Skeletal muscle tissue (tissue), 3 donors: ENCODE measurements at regions not wholly inside any gene's neighbourhood (a gene's known extent, or its start where the extent isn't known, plus 50 kb on each side); places are given as distances from the start of the nearest gene placed in this dataset.

Source experiments
- H3K27ac ChIP-seq: one replicate; pipeline ENCODE4 v1.7.0; 2013; ENCODE audit warnings: mild to moderate bottlenecking, low read depth, low read length, inconsistent platforms
- H3K27me3 ChIP-seq, 3 donors: one replicate each; pipeline ENCODE4 v1.7.0; 2013; ENCODE audit warnings: low read length in 3 of 3; ENCODE audit not compliant: control insufficient read depth in 3 of 3, insufficient read depth in 3 of 3
- H3K36me3 ChIP-seq, 3 donors: one replicate each; pipeline ENCODE4 v1.7.0; 2013; ENCODE audit warnings: low read length in 3 of 3; ENCODE audit not compliant: control insufficient read depth in 3 of 3, insufficient read depth in 3 of 3
- H3K4me1 ChIP-seq, 3 donors: one replicate each; pipeline ENCODE4 v1.7.0; 2013; ENCODE audit warnings: low read length in 3 of 3, mild to moderate bottlenecking in 3 of 3; ENCODE audit not compliant: control insufficient read depth in 3 of 3, insufficient read depth in 3 of 3
- H3K4me3 ChIP-seq, 3 donors: one replicate each; pipeline ENCODE4 v1.7.0; 2013; ENCODE audit warnings: low read length in 3 of 3
- H3K9ac ChIP-seq, 3 donors: one replicate each; pipeline ENCODE4 v1.7.0; 2013; ENCODE audit warnings: low read length in 3 of 3, mild to moderate bottlenecking in 3 of 3, moderate library complexity in 2 of 3, low read depth in 1 of 3
- H3K9me3 ChIP-seq, 3 donors: one replicate each; pipeline ENCODE4 v1.7.0; 2013; ENCODE audit warnings: low read length in 3 of 3; ENCODE audit not compliant: control insufficient read depth in 3 of 3
- donor health status: Osteomylitis.

DNA sequence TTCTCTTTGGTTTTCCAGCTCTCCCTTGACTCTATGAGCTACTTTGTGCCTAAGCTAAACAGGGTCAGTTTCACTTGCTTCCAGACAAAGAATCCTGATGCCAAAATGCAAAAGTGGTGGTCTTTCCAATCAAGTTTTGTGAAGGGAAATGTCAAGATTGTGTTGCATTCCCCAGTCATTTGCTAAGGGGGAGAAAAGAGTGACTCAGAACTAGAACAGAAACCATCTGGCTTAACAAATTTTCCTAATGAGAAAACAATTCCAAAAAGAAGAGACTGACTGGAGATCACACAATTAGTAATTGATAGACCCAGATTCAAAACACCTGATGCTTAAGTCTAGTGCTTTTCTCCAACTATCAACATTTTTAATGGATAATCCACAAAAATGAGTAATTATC, 235.1 kb upstream of the DIO2 start:
- Histone ChIP-seq H3K27me3 (no peaks in the 10 kb centered on the region), H3K4me3 (no peak overlapping the region), H3K27ac (no peak overlapping the region), H3K9ac (no peak overlapping the region), H3K9me3 (no peaks in the 10 kb centered on the region), H3K36me3 (no peaks in the 10 kb centered on the region), H3K4me1 (no peaks in the 10 kb centered on the region)

DNA sequence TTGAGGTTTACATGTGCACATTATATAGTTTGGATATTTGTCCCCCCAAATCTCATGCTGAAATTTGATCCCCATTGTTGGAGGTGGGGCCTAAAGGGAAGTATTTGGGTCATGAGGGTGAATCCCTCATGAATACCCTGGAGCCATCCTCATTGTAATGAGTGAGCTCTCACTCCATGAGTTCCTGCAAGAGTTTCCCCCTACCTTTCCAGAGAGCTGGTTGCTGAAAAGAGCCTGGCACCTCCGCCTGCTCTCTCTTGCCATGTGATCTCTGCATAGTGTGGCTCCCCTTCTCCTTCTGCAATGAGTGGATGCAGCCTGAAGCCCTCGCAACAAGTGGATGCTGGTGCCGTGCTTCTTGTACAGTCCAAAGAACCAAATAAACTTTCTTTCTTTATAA, 234.3 kb upstream of the DIO2 start:
- Histone ChIP-seq H3K9ac (no peak overlapping the region), H3K27ac (no peak overlapping the region), H3K27me3 (no peaks in the 10 kb centered on the region), H3K36me3 (no peaks in the 10 kb centered on the region), H3K4me3 (no peak overlapping the region), H3K9me3 (no peaks in the 10 kb centered on the region), H3K4me1 (no peaks in the 10 kb centered on the region)

DNA sequence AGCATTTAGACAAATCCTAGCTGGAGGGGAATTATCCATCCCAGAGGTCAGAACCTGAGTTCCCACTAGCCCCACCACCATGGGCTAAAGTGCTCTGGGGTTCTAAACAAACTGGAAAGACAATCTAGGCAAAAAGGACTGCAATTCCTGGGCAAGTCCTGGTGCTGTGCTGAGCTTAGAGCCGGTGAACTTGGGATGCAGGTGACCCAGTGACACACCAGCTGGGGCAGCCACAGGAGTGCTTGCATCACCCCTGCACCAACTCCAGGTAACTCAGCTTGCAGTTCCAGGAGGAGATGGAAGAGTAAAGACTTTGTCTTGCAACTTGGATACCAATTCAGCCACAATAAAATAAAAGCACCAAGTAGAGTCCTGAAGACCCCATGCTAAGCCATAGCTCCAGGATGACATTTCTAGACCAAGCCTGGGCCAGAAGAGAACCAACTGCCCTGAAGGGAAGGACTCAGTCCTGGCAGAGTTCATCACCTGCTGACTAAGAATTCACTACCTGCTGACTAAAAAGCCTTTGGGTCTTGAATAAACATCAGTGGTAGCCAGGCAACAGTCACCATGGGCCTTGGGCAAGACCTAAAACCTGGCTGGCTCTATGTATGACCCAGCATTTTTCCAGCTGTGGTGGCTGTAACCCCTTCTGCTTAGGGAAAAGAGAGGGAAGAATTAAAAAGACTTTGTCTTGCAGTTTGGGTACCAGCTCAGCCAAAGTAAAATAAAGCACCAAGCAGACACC, 223.4 kb upstream of the DIO2 start:
- H3K9me3 ChIP-seq, result peaks cover 0 to 3% (median 2%) of the 10 kb centered on the region in 3 donors
- H3K4me3 ChIP-seq, result no peak overlapping the region
- no peak overlapping the region for H3K27ac ChIP-seq
- no peaks in the 10 kb centered on the region for H3K4me1 ChIP-seq
- H3K9ac ChIP-seq, result no peak overlapping the region
- H3K36me3 ChIP-seq, result no peaks in the 10 kb centered on the region
- no peaks in the 10 kb centered on the region for H3K27me3 ChIP-seq

DNA sequence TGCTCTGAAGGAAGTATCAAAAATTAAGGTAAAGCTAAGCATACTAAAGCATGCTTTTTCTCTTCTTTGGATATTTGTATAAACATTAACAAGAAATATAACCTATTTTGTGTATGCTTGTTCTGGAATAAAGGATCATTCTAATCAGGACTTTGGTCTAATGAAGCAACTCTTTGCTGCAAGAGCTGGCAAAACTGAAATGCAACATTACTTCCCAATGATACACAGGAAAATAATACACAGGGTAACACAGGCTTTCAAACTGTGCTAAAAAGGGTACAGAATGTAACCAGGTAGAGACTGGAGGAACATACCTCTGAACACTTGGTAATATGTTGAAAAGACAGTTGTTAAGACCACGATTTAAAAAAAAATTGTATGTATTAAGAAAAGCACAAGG, 222.5 kb upstream of the DIO2 start:
- Histone ChIP-seq H3K4me1 (no peaks in the 10 kb centered on the region), H3K9ac (no peak overlapping the region), H3K27ac (no peak overlapping the region), H3K9me3 (no peaks in the 10 kb centered on the region), H3K27me3 (no peaks in the 10 kb centered on the region), H3K4me3 (no peak overlapping the region), H3K36me3 (no peaks in the 10 kb centered on the region)

DNA sequence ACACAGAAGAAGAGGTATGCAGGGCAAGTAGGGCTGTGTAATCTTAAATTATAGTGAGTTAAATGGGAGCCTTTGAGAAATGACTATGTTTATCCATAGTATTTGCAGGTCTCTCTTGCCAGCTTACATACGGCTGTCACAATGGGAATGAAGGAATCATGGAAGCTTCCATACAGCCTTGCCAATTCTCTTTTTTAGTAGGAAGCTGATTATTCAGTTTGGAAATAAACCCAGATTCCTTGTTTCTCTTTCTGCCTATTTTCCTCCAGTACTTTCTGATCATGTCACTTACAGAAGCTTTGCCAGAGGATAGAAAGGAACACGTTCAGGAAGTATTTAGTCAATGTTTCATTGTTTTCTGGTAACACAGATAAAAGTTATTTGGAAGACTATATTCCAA, 217.4 kb upstream of the DIO2 start:
- H3K27ac ChIP-seq, result no peak overlapping the region
- H3K4me3 ChIP-seq, result no peak overlapping the region
- H3K4me1 ChIP-seq, result no peaks in the 10 kb centered on the region
- H3K9ac ChIP-seq, result no peak overlapping the region
- H3K36me3 ChIP-seq, result no peaks in the 10 kb centered on the region
- H3K9me3 ChIP-seq, result no peaks in the 10 kb centered on the region
- H3K27me3 ChIP-seq, result no peaks in the 10 kb centered on the region

DNA sequence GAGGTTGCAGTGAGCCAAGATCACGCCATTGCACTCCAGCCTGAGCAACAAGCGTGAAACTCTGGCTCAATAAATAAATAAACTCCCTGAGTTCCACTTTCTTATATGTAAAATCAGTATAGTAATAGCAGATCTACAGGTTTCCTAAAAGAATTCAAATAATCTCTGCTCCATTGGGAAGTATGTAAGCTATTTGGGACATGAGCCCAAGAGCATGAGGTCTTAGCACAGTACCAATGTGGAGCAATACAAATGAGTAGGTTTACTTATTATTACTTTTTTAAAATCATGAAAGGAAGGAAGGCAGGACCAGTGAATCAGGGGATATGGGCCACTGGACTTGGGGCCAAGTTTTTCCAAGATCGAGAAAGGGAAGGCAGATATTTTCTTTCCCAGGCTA, 216.9 kb upstream of the DIO2 start:
- Histone ChIP-seq H3K4me3 (no peak overlapping the region), H3K4me1 (no peaks in the 10 kb centered on the region), H3K9ac (no peak overlapping the region), H3K27me3 (no peaks in the 10 kb centered on the region), H3K27ac (no peak overlapping the region), H3K36me3 (no peaks in the 10 kb centered on the region), H3K9me3 (no peaks in the 10 kb centered on the region)

DNA sequence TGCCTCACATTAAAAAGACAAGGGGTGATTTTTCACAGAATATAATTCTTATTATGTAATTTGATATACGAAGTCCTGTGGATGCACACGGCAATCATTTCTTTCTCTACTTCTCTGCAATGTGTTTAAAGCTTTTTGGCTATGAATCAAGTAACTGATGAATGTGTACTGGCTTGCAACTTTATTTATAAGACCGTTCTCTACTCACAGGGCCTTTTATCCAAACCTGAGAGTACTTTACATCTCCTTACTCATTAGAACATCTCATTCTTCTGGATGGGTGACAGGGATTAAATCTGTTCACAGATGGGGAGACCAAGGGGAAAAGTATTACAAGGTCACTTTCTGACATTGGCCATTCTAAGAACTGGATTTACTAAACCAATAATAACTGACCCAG, 215.8 kb upstream of the DIO2 start:
- Histone ChIP-seq H3K4me1 (no peaks in the 10 kb centered on the region), H3K9me3 (no peaks in the 10 kb centered on the region), H3K27ac (no peak overlapping the region), H3K27me3 (no peaks in the 10 kb centered on the region), H3K36me3 (no peaks in the 10 kb centered on the region), H3K4me3 (no peak overlapping the region), H3K9ac (no peak overlapping the region)

DNA sequence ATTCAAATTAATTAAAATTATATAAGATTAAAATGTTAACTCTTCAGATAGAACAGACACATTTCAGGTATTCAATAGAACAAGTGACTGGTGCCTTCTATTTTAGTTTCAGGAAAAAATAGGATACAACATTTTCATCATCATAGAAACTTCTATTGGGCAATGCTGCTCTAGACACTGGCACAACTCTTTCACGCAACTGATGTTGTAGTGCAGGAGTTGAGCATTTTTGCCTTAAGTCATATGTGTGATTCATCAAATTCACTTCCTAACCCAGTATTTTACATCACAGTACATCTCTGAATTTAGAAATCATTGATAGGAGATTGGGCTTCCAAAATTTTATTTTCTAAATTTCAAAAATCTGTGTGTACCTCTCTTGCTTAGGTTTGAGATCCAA, 215.4 kb upstream of the DIO2 start:
- no peaks in the 10 kb centered on the region for H3K27me3 ChIP-seq
- H3K9ac ChIP-seq, result no peak overlapping the region
- no peaks in the 10 kb centered on the region for H3K4me1 ChIP-seq
- H3K36me3 ChIP-seq, result no peaks in the 10 kb centered on the region
- H3K27ac ChIP-seq, result no peak overlapping the region
- no peaks in the 10 kb centered on the region for H3K9me3 ChIP-seq
- H3K4me3 ChIP-seq, result no peak overlapping the region

DNA sequence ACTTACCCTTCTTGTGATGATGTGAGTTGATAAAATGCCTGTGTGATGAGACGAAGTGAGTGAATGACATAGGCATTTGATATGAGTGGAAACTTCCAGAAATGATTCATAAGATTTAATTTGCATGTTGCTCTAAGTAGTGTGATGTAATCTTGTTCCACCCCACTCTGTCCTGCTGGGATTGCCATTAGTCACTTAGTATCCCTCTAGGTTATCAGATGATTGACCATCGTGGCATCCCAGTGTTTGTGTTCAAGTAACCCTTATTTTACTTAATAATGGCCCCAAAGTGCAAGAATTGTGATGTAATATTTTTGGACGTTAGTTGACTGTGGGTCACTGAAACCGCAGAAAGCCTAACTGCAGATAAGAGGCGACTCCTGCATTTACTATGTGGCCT, 214.4 kb upstream of the DIO2 start:
- Histone ChIP-seq H3K4me3 (no peak overlapping the region), H3K36me3 (no peaks in the 10 kb centered on the region), H3K9me3 (no peaks in the 10 kb centered on the region), H3K9ac (no peak overlapping the region), H3K27me3 (no peaks in the 10 kb centered on the region), H3K27ac (no peak overlapping the region), H3K4me1 (no peaks in the 10 kb centered on the region)

DNA sequence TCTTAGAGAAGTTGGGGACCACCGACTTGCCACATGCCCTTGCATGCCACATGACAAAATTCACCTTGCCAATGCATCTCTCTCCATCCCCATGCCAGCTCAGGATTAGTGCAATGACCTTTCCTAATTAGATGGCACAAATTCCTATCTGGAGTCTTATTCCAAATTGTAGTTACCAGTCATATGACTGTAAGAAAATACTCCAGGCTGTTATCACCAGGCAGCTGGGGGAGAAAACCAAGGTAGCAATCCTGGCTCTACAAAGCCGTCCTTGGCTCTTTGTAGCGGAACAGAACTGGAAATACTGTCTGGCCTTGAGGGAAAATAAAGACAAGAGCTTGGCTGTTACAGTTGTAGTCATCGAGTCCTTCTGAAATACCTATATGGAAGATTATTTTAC, 208.5 kb upstream of the DIO2 start:
- no peaks in the 10 kb centered on the region for H3K36me3 ChIP-seq
- no peak overlapping the region for H3K4me3 ChIP-seq
- no peaks in the 10 kb centered on the region for H3K27me3 ChIP-seq
- H3K4me1 ChIP-seq, result no peaks in the 10 kb centered on the region
- no peak overlapping the region for H3K9ac ChIP-seq
- H3K27ac ChIP-seq, result no peak overlapping the region
- H3K9me3 ChIP-seq, result no peaks in the 10 kb centered on the region
